Ramos (cell line): ENCODE measurements at regions not wholly inside any gene's neighbourhood (a gene's known extent, or its start where the extent isn't known, plus 50 kb on each side); places are given as distances from the start of the nearest gene placed in this dataset.

ENCODE experiments used
- in situ Hi-C: fragments of 300-500 bp; cut with MboI; formaldehyde crosslinking; loops from one replicate; pipeline ENCODE4 v1.14.3; 2022; ENCODE audit warnings: low sequenced_read_pairs; ENCODE audit not compliant: unreplicated experiment

- in situ Hi-C loops: no loop called here
Measured at GRCh38 chr22:47376901-47377505, 614.6 kb downstream of the TBC1D22A start.

- in situ Hi-C loops: no loop called here
Measured at GRCh38 chr22:47376322-47376700, 613.9 kb downstream of the TBC1D22A start.

DNA sequence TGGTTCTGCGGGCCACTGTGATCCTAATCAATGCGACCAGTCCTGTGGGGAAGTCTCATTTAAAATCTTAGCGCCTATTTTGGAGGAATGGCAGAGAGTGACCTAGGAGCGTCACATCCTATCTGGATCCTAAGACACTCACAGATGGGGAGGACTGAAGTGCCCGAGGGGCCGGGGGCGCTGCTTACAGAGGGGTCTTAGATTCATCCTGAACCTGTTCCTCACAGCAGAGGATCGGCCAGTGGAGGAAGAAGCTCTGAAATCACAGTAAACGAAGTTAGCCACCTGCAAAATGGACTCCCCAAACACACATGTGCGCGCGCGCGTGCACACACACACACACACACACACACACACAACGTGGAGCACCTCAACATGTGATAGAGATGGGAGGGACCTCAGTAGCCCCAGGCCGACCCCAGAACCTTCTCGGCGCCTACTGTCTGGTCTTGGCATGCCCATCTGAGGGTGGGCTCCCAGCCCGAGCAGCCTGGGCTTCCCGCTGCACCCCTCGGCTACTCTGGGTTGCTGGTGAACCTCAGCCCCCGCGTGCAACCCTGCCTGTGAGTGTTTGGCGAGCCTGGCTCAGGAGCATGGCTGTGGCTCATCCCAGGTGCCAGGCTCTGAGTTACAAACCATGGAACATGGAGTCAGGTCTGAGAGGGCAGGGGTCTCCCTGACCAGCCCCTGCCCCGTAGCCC, 613.3 kb downstream of the TBC1D22A start:
- in situ Hi-C loops: no loop called here

DNA sequence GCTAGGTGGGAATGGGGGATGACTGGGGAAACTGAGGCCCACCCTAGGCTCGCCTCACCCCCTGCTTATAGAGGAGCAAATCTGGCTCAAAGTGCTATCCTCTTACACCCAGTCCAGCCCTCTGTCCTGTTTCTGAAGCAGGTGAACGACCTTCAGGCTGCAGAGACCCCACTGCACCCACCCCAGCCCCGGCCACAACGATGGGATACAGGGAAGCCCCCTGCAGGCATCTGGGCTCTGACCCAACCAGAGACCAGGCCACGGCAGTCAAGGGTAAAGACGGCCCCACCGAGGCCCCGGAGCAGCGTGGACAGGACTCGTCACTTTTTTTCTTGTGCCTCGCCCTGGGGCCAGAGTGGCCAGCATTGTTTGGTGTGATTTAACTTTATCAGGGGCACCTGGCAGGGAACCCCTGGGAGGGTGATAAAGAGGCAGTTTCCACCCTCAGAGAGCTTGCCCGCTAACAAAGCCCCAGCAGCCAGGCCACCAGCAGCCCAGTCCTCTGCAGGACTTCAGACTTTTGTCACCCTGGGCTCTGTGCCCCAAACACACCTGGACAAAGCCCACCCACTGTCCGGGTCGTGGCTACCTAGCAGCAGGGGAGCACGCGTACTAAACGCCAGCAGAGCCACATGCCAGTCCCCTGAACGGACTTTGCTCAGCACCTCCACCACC, 612.6 kb downstream of the TBC1D22A start:
- in situ Hi-C loops: no loop called here

- in situ Hi-C loops: no loop called here
Measured at GRCh38 chr22:47374273-47374771, 611.9 kb downstream of the TBC1D22A start.

DNA sequence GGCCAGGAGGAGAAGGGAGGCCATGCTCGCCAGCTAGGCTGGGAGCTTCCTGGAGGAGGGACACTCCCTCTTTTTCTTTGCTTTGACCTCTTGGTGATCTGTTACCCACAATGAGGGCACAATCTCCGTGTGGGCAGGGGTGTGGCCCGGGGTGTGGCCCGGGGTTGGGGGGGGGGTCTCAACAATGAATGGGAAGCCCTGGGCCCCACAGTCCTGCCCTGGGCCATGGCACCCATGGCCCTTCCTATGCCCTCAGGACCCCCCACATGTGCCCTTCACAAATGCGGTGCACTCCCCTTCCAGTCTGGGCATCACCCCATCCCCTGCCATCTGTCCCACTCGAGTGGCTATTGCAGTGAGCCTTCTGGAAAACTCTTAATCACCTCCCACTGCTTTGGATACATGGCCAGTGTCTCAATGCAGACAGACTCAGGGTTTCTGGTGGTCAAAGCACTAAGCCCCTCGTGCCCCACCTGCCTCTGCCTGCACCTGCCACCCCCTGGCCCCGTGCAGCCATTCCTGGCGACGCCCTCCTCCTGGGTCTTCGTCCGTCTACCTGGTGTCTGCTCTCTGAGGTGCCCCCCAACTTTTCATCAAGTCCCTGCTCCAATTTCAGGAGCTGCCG, 611.3 kb downstream of the TBC1D22A start:
- in situ Hi-C loops: no loop called here

GRCh38 chr22:47372596-47373385, 610.3 kb downstream of the TBC1D22A start:
- in situ Hi-C loops: no loop called here

DNA sequence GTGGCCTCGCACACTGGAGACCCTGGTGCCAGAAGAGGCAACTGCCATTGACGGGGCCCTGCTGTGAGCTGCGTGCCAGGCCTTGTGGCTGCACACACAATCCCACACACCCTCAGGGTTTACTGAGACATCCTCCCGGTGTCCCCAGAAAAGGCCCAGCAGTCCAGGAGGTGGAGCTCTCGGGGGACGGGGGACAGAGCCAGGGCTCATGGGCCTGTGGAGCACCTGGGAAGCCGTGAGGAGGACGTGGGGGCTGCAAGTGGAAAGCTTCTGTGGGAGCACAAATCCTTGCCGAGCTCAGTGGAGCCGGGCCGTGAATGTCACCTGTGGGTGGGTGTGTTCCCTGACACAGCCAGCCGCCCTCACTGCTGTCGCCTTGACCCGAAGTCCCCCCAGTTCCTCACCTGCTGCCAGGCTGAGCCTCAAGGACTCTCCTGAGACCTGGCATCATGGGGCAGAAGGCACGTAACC, 609.7 kb downstream of the TBC1D22A start:
- in situ Hi-C loops: no loop called here

GRCh38 chr22:47371263-47372090, 609.0 kb downstream of the TBC1D22A start:
- in situ Hi-C loops: no loop called here

DNA sequence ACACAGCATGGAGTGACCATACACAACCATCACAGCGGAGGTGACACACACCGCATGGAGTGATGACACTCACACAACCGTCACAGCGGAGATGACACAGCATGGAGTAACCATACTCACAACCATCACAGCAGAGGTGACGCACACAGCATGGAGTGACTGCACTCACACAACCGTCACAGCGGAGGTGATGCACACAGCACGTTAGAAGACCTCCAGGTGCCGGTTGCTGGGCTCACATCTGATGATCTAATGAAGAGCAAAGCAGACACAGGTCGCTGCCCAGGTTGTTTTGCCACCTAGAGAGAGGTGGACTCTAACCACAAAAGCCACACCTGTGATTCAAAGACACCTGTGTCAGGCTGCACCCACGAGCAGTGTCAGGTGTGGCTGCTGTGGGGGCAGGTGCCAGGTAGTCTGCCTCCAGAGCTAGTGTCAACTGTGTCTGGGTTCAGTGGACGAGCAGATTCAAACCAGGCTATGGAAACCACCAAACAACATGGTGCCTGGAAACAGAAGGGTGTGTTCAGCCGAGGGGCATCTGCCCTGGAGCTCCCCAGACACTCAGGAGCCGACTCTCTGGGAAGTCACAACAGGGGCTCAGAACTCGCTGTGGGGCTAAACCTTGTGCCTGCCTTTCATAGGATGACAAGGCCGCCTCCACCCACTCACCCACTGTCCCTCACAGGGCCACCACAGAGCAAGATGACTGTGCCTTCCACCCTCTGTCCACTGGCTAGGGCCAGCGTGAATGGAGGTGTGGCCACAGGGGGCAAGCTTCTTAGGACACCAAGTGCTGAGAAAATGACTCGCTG, 608.2 kb downstream of the TBC1D22A start:
- in situ Hi-C loops: no loop called here

DNA sequence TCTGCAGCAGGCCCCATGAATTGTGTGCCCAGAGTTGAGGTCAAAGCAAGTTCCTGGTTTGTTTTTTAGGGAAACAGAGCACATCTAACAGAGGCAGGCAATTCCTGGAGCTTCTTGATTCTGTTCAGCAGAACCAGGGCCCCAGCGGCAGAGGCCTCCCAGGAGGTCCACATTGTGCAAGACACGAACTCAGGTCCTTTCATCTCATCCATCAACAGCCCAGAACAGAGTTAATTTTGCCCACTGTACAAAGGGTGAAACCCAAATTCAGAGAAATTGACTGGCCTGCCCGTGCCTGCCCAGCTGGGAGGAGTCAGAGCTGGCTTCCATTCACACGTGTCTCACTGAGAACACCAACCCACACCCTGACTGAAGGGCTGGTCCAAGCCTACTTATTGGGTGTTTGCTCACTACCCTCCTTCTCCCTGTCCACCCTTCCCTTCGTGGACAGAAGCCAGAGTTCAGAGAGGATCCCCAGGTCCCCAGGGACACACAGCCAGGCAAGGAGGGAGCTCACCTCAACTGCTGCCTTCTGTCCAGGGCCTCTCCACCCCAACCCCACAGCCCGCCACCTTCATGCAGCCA, 607.1 kb downstream of the TBC1D22A start:
- in situ Hi-C loops: no loop called here

DNA sequence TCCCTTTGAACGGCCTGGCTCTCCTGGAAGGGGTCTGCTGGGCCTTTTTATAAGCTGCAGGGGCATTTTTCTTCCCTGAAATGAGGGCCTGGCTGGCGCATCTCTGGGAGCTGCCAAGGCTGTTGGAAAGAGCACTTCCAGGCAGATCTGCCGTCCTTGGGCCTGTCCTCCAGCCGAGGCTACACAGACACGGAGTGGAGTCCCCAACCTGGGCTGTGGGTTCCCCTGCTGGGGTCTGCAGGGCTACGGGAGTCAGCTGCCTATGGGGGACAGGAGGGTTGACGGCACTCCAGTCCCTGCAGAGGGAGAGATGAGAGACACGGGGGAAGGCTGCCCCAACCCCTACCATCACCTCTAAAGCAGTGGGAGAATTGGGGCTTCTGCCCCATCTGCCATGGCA, 606.6 kb downstream of the TBC1D22A start:
- in situ Hi-C loops: no loop called here

- in situ Hi-C loops: no loop called here
Measured at GRCh38 chr22:47367993-47368945, 605.8 kb downstream of the TBC1D22A start.

GRCh38 chr22:47367107-47367690, 604.7 kb downstream of the TBC1D22A start:
- in situ Hi-C loops: no loop called here

DNA sequence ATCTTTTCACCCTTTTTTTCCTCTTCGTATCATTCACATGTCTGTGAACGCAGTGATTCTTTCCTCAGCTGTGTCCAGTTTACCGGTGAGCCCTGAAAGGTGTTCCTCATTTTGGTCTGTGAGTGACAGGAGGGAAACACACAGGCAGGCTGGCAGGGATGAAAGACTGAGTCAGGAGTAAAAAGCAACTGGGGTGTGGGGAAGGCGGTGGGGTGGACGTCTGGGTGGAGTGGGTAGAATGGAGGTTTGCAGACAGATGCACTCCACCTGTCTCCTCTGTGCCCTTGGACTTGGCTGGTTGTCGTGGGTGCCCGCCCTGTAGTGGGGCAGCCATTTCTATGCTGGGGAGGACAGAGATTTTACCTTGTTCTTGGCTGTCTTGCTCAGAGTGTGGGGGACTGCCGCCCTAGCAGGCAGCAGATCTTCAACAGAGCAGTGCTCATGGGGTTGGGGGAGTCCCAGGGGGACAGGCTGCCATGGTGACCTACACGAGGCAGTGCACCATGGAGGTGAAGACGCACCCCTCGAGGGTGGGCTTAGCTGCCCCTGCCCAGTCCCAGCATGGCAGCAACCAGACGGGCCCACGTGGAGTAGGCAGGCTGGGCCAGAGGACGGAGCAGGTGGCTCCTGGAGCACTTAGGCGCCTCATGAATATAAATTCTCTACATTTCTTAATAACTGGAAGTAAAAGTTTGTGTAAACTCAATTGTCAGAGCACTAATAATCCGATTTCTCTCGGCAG, 603.7 kb downstream of the TBC1D22A start:
- in situ Hi-C loops: no loop called here

GRCh38 chr22:47361247-47361646, 598.8 kb downstream of the TBC1D22A start:
- in situ Hi-C loops: no loop called here
